Activated CD8-positive, alpha-beta memory T cell treated with anti-CD3 and anti-CD28 coated beads, Interleukin-2, amount 10 ng/mL, durations not matched to agents 7 days and 5 days (primary cell): ENCODE measurements at regions not wholly inside any gene's neighbourhood (a gene's known extent, or its start where the extent isn't known, plus 50 kb on each side); places are given as distances from the start of the nearest gene placed in this dataset.
"Not testable (repeated sequence)": the region's sequence is repeated elsewhere in the genome, so short reads cannot be mapped to it uniquely, and the experiment has no call there.

ENCODE experiments used
- ATAC-seq: fragments of 150-1000 bp; cut with Tn5 transposase; one replicate; pipeline ENCODE4 v1.10.0; 2021; ENCODE audit warnings: moderate library complexity
- CTCF ChIA-PET: fragments of 350-600 bp; sonication (Branson Sonifier 250); formaldehyde crosslinking; loops from one replicate; lab custom pipeline; 2021; ENCODE audit warnings: antibody characterized with exemption; lab: Charles Lee
- DNase-seq: peaks from one replicate; pipeline ENCODE4 v3.0.0-alpha.2; 2020
- H3K27ac Mint-ChIP-seq: one replicate; pipeline ENCODE4 v1.8.0; 2021; ENCODE audit warnings: mild to moderate bottlenecking, mixed read lengths
- H3K27me3 Mint-ChIP-seq: one replicate; pipeline ENCODE4 v1.8.0; 2021; ENCODE audit warnings: mixed read lengths
- H3K36me3 Mint-ChIP-seq: one replicate; pipeline ENCODE4 v1.8.0; 2021; ENCODE audit warnings: mild to moderate bottlenecking, mixed read lengths
- H3K4me1 Mint-ChIP-seq: one replicate; pipeline ENCODE4 v1.8.0; 2021; ENCODE audit warnings: mixed read lengths
- H3K4me3 Mint-ChIP-seq: one replicate; pipeline ENCODE4 v1.8.0; 2021; ENCODE audit warnings: mild to moderate bottlenecking, moderate library complexity, mixed read lengths
- H3K9me3 Mint-ChIP-seq: one replicate; pipeline ENCODE4 v1.8.0; 2022; ENCODE audit warnings: low read depth, mixed read lengths

DNA sequence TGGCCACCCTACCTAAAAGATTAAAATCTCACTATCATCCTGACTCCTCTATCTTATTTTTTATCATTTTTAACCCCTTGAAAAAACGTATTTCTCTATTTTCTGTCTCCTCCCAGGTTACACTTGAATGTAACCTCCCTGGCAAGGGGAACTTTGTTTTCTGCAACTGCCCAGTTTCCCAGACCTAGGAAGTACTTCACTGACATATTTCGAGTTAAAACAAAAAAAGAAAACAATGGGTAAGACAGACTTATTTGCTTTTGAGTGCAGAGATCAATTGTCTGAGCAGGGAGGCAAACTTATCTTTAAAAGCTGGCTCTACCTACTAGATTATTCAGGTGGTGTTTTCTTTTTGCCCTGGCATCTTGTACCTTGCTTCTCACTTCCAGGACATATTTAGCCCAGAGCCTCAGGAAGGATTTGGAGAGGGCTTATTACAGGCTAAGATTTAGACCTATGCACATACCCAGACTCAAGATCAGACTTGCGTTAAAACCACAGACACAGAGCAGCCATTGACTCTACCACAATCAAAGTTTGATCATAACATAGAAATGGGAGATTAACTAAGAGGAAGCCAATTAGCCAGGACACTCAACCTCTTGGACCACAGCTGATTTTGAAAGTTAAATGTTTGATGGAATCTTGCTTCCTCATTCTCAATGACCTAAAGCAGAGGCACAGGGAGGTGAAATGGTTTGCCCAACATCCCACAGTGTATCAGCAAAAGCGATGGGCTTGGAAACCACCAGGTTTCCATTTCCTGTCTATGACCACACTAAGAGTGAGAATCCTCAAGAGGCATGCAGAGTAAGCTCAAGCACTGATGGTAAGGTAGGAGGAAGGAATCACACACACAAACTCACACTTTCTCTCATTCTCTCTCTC, 169.5 kb upstream of the THBS1 start:
- ATAC-seq = peak; percentile 39
- H3K4me1 Mint-ChIP-seq = peaks cover 13% of the 10 kb centered on the region

DNA sequence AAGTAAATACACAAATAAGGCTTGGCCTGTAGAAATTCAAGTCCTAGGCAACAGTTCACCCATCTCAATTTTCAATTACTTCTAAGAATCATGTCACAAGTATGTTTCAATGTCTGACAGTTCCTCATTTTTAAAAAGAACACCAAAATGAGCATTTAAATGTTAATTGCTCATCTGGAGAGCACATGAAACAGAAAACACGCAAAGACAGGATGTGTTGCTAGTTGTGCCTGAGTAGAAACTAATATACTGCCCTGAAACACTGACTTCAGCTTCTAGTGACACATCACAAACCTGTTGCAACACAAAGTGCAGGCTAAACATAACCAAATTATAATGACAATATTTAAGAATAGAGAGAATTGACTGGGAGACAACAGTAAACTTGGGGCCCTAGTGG, 167.3 kb upstream of the THBS1 start:
- Mint-ChIP-seq H3K9me3 (no peaks in the 10 kb centered on the region), H3K4me3 (no peak overlapping the region), H3K27ac (no peak overlapping the region), H3K36me3 (no peaks in the 10 kb centered on the region), H3K4me1 (peaks cover 13% of the 10 kb centered on the region), H3K27me3 (peaks cover 76% of the 10 kb centered on the region)
- CTCF ChIA-PET = no interaction called here
- DNase-seq (no peak), ATAC-seq (no peak)

More for the DNA sequence above, 169.5 kb upstream of the THBS1 start:
- peak; percentile 46 for DNase-seq
- Mint-ChIP-seq H3K4me3 (no peak overlapping the region), H3K9me3 (no peaks in the 10 kb centered on the region), H3K27me3 (peaks cover 80% of the 10 kb centered on the region), H3K27ac (no peak overlapping the region), H3K36me3 (no peaks in the 10 kb centered on the region)
- CTCF ChIA-PET = interaction anchor here (1.0 kb wide), 1 partner anchor 16 kb away, joined by 3 read pairs; no protein-coding TSS in a partner anchor

DNA sequence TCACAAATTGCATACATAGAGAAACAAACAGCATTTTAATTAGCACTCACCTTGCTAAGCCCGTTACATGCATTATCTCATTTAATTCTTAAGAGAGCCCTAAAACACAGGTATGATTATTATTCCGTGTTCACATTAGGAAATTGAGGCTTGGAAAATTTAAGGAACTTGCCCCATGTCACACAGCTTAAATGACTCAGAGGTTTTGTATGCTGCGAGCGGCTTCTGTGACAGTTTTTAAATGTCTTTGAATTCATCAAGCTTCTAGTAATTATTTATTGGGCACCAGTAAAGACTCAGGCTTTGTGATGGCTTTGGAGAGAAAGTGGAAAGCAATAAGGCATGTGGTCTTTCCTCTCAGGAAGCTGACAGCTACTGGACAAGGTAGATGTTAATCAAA, 166.7 kb upstream of the THBS1 start:
- no peak for DNase-seq
- Mint-ChIP-seq H3K36me3 (no peaks in the 10 kb centered on the region), H3K4me1 (peaks cover 13% of the 10 kb centered on the region), H3K4me3 (no peak overlapping the region), H3K27ac (no peak overlapping the region), H3K9me3 (no peaks in the 10 kb centered on the region), H3K27me3 (peaks cover 80% of the 10 kb centered on the region)
- CTCF ChIA-PET = no interaction called here
- ATAC-seq = no peak

DNA sequence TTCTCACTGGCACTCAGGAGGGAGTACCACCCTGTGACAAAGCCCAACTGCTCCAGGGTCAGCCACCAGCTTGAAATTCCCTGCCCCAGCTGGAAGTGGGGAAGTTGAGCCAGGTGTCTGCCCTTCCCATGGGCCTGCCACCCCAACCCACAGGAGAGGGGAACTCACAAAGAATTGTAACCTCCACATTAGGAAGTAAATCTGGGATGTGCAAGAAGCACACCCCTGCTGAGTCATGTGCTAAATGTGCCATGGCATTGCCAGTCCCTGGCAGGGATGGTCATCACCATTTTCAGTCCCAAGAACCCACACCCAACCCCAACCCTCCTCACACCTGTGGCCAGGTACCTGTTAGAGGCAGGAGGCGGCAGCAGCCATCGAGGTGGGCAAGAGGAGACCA, 165.2 kb upstream of the THBS1 start:
- ATAC-seq = no peak
- Mint-ChIP-seq H3K27me3 (peaks cover 79% of the 10 kb centered on the region), H3K9me3 (no peaks in the 10 kb centered on the region)

DNA sequence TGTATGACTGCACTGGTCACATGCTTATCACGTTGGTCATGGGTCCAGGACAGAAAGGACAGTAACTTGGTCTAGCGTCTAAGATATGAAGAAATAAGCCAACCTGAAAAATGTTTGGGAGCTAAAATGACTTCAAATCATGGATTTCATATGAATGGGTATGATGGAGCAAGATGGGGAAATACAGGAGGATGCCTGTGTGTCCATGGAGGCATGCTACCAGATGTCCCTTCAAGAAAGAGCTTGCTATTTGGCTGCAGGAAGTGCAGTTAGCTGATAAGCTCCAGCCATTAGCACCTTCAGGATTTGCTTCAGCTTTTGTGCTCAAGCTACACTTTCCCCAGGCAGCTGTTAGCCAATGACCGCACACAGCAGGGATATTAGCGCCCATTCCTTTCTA, 164.6 kb upstream of the THBS1 start:
- Mint-ChIP-seq H3K4me3 (no peak overlapping the region), H3K27ac (no peak overlapping the region), H3K27me3 (peaks cover 73% of the 10 kb centered on the region), H3K9me3 (no peaks in the 10 kb centered on the region), H3K4me1 (peaks cover 11% of the 10 kb centered on the region), H3K36me3 (no peaks in the 10 kb centered on the region)
- CTCF ChIA-PET = interaction anchor here (0.8 kb wide), 1 partner anchor 24 kb away, joined by 3 read pairs; no protein-coding TSS in a partner anchor
- no peak for ATAC-seq
- no peak for DNase-seq

More for the DNA sequence above, 165.2 kb upstream of the THBS1 start:
- peaks cover 13% of the 10 kb centered on the region for H3K4me1 Mint-ChIP-seq
- DNase-seq = no peak
- CTCF ChIA-PET = interaction anchor here (0.8 kb wide), 1 partner anchor 25 kb away, joined by 3 read pairs; no protein-coding TSS in a partner anchor
- no peak overlapping the region for H3K27ac Mint-ChIP-seq
- H3K36me3 Mint-ChIP-seq = no peaks in the 10 kb centered on the region
- H3K4me3 Mint-ChIP-seq = no peak overlapping the region

DNA sequence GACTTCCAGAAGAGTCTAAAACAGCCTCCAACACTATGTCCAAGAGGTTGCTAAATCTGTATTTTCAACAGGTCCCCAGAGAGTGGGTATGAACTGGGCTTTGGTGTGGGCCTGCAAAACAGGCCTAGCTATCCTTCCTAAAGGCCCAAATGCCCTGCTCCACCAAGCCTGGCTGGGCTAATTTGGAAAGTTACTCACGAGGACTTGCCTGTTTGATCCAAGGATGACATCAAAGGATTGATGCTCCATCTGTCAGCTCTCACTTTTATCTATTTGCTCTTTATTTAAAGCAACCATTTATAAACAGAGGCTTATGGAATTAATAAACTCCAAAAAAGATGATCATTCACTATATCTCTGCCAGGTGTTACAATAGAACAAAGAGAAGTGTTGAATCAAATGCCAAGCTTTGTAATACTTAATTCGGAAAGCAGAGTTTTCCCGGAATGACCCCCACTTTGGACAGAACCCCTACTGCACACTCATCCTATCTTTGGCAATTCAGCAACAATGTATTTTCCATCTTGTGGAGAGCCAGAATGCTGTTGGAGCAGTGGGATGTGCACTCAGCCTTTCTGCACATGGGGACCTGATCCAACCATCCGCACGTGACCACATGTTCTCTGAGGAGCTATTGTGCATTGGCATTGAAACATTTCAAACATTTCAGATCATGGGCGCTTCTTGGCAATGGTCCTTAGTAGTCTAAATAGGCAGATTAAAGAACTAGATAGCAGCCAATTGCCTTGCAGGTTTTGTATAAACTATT, 163.3 kb upstream of the THBS1 start:
- Mint-ChIP-seq H3K27ac (no peak overlapping the region), H3K4me1 (no peaks in the 10 kb centered on the region), H3K4me3 (no peak overlapping the region), H3K9me3 (no peaks in the 10 kb centered on the region), H3K36me3 (no peaks in the 10 kb centered on the region), H3K27me3 (peaks cover 60% of the 10 kb centered on the region)
- DNase-seq (no peak), ATAC-seq (no peak)
- CTCF ChIA-PET = no interaction called here

DNA sequence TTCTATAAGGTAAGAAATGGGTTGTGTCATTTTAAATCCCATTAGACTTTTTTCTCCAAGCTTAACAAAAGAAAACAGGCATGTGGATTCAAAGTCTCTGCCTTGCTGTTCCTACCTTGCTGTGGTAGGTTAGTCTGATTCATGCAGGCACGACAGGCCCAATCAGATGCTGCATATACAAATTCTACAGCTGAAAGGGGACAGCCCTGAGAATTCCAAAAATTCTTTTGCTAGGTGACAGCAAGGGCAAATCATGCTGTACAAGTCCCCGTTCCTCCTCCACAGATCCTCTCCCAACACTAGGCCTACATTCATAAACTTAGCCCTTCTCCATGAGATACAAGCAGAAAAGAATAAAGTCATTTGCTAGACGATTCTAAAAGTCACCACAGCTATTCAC, 161.2 kb upstream of the THBS1 start:
- CTCF ChIA-PET = no interaction called here
- Mint-ChIP-seq H3K4me3 (no peak overlapping the region), H3K27ac (no peak overlapping the region), H3K9me3 (no peaks in the 10 kb centered on the region), H3K36me3 (no peaks in the 10 kb centered on the region), H3K4me1 (no peaks in the 10 kb centered on the region), H3K27me3 (peaks cover 44% of the 10 kb centered on the region)
- DNase-seq (no peak), ATAC-seq (no peak)

DNA sequence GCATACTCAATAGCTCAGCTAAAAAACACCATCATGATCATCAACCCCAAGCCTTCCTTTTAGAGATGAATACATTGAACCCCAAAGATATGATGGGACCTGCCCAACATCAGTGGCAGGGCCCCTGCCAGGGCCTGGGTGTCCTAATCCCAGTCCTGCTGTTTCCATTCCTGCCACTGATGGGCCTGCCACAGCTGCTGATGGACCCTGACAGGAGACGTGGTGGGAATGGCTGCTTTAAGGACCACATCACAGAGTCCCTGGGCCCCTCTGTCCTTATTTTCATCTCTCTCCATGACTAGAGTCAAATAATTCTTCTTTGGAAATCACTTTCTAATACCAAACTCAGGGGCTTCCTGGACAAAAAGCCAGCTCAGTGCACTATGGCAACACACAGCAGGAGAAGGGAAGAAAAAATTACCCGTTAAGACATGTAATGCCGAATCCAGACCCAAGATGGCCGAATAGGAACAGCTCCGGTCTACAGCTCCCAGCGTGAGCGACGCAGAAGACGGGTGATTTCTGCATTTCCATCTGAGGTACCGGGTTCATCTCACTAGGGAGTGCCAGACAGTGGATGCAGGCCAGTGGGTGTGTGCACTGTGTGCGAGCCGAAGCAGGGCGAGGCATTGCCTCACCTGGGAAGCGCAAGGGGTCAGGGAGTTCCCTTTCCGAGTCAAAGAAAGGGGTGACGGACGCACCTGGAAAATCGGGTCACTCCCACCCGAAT, 160.6 kb upstream of the THBS1 start:
- H3K4me1 Mint-ChIP-seq, H3K4me3 Mint-ChIP-seq, H3K9me3 Mint-ChIP-seq, H3K27ac Mint-ChIP-seq, ATAC-seq, DNase-seq, H3K36me3 Mint-ChIP-seq: not testable (repeated sequence)
- CTCF ChIA-PET = interaction anchor here (0.6 kb wide), 1 partner anchor 915 kb away, joined by 3 read pairs; no protein-coding TSS in a partner anchor
- H3K27me3 Mint-ChIP-seq = peaks cover 39% of the 10 kb centered on the region

DNA sequence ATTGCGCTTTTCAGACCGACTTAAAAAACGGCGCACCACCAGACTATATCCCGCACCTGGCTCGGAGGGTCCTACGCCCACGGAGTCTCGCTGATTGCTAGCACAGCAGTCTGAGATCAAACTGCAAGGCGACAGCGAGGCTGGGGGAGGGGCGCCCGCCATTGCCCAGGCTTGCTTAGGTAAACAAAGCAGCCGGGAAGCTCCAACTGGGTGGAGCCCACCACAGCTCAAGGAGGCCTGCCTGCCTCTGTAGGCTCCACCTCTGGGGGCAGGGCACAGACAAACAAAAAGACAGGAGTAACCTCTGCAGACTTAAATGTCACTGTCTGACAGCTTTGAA, 160.1 kb upstream of the THBS1 start:
- CTCF ChIA-PET = interaction anchor here (0.6 kb wide), 1 partner anchor 915 kb away, joined by 3 read pairs; no protein-coding TSS in a partner anchor
- not testable (repeated sequence) for DNase-seq

DNA sequence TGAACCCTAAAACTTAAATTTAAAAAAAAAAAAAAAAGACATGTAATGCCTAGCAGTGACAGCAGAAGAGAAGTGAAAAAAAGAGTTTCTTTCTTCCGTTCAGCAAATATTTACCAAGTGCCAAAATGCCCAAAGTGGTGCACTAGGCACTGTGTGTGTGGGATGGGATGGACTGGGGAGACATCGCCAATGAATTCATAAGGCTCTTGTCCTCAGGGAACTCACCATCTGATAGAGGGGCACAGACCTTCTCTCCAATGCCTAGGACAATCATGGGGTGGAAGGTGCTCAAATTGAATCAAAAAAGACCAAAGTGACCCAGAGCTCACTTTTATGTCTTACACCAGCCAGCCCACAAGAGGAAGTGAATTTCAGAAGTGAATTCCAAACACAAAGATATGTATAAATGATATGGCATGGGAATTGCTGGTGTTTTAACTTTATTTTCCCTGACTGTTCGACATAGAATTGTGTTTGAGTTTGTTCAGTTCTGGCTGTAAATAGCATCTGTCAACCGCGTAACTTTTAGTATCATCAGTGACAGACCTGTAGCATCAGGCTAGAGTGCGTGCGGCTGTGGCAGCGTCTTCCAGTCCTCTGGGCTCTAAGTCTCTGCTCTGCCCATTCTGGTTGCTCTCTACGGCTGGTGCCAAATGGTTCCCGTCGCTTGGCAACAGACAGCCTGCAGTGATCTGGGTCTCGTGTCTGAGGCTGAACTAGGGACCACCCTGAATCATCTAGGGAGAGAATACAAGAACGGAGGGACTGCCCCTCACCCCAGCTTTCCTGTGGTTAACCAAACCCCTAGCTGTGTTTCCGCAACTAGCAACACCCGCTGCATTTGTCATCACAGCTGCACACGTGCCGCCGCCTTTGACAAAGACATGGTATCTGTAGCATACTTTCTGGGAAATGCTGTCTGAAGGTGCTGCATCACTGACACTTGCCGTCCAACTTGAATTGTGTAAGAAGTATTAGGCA, 154.0 kb upstream of the THBS1 start:
- peak; percentile 93 for DNase-seq
- H3K4me3 Mint-ChIP-seq = peak overlapping the region; percentile 17
- peak overlapping the region; percentile 61 for H3K27ac Mint-ChIP-seq
- H3K9me3 Mint-ChIP-seq = no peaks in the 10 kb centered on the region
- H3K27me3 Mint-ChIP-seq = peaks cover 54% of the 10 kb centered on the region
- CTCF ChIA-PET = interaction anchor here (0.7 to 1.0 kb wide), 2 partner anchors 15 to 153 kb away, joined by 3 read pairs; no protein-coding TSS in a partner anchor
- H3K36me3 Mint-ChIP-seq = no peaks in the 10 kb centered on the region
- peak; percentile 94 for ATAC-seq
- H3K4me1 Mint-ChIP-seq = peaks cover 25% of the 10 kb centered on the region

More for the DNA sequence above, 160.1 kb upstream of the THBS1 start:
- H3K9me3 Mint-ChIP-seq, H3K4me1 Mint-ChIP-seq, H3K36me3 Mint-ChIP-seq, H3K4me3 Mint-ChIP-seq, H3K27ac Mint-ChIP-seq, ATAC-seq: not testable (repeated sequence)
- peaks cover 35% of the 10 kb centered on the region for H3K27me3 Mint-ChIP-seq

DNA sequence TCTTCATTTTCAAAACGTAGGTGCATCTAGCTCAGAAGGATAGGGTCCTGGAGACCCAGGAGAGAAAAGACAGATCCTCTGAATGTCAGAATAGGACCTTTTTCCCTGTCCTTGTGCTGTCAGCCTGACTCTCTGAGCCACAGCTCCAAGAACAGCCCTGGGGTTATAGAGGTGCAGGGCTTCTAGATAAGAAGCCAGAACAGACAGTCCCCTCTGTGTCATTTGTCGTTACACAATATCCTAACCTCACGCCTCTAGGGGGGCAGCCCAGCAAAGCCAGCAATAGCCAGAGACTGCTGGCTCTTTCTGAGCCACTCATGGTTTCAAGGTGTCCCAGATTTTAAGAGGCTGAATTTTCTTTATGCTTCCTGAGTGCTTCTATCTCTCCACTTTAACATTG, 153.2 kb upstream of the THBS1 start:
- H3K27me3 Mint-ChIP-seq = peaks cover 60% of the 10 kb centered on the region
- no peak overlapping the region for H3K4me3 Mint-ChIP-seq
- H3K27ac Mint-ChIP-seq = no peak overlapping the region
- DNase-seq = no peak
- no peak for ATAC-seq
- H3K9me3 Mint-ChIP-seq = no peaks in the 10 kb centered on the region
- H3K36me3 Mint-ChIP-seq = no peaks in the 10 kb centered on the region
- peaks cover 25% of the 10 kb centered on the region for H3K4me1 Mint-ChIP-seq
- CTCF ChIA-PET = interaction anchor here (0.7 to 1.0 kb wide), 2 partner anchors 16 to 152 kb away, joined by 3 read pairs; no protein-coding TSS in a partner anchor

DNA sequence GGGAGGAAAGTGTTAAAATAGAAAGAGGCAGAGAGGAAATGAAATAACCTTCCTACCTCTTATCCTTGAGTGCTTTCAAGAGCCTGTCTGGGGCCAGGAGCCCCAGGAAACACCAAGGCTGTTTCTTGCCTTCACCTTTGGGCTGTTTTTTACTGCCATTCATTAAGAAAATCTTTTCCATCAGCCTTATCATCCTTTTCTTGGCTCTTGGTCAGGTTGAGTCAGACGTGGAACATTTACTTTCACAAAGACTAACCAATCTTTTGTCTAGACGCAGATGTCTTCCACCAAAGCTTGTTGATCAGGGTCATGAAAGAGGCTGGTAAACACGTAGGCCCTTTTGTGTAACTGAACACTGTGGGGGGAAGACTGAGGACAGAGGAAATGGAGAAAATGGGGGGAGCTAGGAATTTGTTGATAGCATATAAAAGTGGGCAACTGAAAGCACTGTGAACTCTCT, 151.0 kb upstream of the THBS1 start:
- ATAC-seq (no peak), DNase-seq (no peak)
- peaks cover 25% of the 10 kb centered on the region for H3K4me1 Mint-ChIP-seq
- CTCF ChIA-PET = no interaction called here
- no peaks in the 10 kb centered on the region for H3K9me3 Mint-ChIP-seq
- no peaks in the 10 kb centered on the region for H3K36me3 Mint-ChIP-seq
- peaks cover 78% of the 10 kb centered on the region for H3K27me3 Mint-ChIP-seq
- no peak overlapping the region for H3K4me3 Mint-ChIP-seq
- no peak overlapping the region for H3K27ac Mint-ChIP-seq
